Panc1 (cell line): ENCODE measurements at regions not wholly inside any gene's neighbourhood (a gene's known extent, or its start where the extent isn't known, plus 50 kb on each side); places are given as distances from the start of the nearest gene placed in this dataset.

Experiments
- POLR2AphosphoS5 ChIP-seq: IDR thresholded peaks from 2 replicates; pipeline ENCODE4 v1.6.1; 2012; ENCODE audit warnings: mild to moderate bottlenecking, low read depth, low read length, moderate library complexity
- SIN3A ChIP-seq: IDR thresholded peaks from 2 replicates; pipeline ENCODE4 v1.6.1; 2012; ENCODE audit warnings: low read depth, mild to moderate bottlenecking, low read length, moderate library complexity, borderline replicate concordance; ENCODE audit not compliant: insufficient read depth
- TCF7L2 ChIP-seq: IDR thresholded peaks from 2 replicates; pipeline ENCODE4 v1.6.1; 2011; ENCODE audit warnings: mild to moderate bottlenecking, low read depth, low read length, inconsistent platforms
- TF ChIP-seq, protein P1 (sequence below): fragments of 450-650 bp; IDR thresholded peaks from 2 replicates; pipeline ENCODE4 v1.5.1; 2017; ENCODE audit warnings: mild to moderate bottlenecking
- TF ChIP-seq, protein P2 (sequence below), 2 experiments: IDR thresholded peaks; 2 replicates each; pipeline ENCODE4 v1.6.1; 2011 to 2012; ENCODE audit warnings: low read depth in 2 of 2, control low read depth in 1 of 2, low read length in 1 of 2, mild to moderate bottlenecking in 1 of 2, moderate library complexity in 1 of 2; ENCODE audit not compliant: insufficient read depth in 1 of 2

DNA sequence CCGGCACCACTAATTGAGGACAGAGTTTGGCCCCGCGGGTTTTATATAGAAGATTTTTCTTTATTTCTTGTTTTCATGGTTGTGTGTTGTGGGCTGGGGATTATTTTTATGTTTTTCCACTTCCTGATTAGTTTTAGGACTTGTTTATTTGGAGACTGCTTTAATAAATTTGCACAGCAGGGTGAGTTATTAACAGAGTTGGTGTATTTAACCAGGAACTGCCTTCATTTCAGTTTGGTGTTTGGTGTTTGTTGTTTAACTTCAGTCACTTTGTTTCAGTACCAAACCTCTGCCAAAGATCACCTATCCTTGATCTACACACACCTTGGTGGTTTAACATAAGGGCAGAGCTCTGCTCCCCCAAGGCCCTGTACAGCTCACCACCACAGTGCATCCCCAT, 103.5 kb upstream of the LMO4 start:
- TF ChIP-seq, protein P1, sequence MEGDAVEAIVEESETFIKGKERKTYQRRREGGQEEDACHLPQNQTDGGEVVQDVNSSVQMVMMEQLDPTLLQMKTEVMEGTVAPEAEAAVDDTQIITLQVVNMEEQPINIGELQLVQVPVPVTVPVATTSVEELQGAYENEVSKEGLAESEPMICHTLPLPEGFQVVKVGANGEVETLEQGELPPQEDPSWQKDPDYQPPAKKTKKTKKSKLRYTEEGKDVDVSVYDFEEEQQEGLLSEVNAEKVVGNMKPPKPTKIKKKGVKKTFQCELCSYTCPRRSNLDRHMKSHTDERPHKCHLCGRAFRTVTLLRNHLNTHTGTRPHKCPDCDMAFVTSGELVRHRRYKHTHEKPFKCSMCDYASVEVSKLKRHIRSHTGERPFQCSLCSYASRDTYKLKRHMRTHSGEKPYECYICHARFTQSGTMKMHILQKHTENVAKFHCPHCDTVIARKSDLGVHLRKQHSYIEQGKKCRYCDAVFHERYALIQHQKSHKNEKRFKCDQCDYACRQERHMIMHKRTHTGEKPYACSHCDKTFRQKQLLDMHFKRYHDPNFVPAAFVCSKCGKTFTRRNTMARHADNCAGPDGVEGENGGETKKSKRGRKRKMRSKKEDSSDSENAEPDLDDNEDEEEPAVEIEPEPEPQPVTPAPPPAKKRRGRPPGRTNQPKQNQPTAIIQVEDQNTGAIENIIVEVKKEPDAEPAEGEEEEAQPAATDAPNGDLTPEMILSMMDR = no peak
- TF ChIP-seq, protein P2, sequence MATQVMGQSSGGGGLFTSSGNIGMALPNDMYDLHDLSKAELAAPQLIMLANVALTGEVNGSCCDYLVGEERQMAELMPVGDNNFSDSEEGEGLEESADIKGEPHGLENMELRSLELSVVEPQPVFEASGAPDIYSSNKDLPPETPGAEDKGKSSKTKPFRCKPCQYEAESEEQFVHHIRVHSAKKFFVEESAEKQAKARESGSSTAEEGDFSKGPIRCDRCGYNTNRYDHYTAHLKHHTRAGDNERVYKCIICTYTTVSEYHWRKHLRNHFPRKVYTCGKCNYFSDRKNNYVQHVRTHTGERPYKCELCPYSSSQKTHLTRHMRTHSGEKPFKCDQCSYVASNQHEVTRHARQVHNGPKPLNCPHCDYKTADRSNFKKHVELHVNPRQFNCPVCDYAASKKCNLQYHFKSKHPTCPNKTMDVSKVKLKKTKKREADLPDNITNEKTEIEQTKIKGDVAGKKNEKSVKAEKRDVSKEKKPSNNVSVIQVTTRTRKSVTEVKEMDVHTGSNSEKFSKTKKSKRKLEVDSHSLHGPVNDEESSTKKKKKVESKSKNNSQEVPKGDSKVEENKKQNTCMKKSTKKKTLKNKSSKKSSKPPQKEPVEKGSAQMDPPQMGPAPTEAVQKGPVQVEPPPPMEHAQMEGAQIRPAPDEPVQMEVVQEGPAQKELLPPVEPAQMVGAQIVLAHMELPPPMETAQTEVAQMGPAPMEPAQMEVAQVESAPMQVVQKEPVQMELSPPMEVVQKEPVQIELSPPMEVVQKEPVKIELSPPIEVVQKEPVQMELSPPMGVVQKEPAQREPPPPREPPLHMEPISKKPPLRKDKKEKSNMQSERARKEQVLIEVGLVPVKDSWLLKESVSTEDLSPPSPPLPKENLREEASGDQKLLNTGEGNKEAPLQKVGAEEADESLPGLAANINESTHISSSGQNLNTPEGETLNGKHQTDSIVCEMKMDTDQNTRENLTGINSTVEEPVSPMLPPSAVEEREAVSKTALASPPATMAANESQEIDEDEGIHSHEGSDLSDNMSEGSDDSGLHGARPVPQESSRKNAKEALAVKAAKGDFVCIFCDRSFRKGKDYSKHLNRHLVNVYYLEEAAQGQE (IDR thresholded peaks at IDR 0.05; ENCODE audit: insufficient read depth in 1 of 2, low read depth in 2 of 2, low read length in 1 of 2) = no peak
- TF ChIP-seq POLR2AphosphoS5 (no peak), TCF7L2 (no peak), SIN3A (no peak)
